ENCODE measurements at regions not wholly inside any gene's neighbourhood (a gene's known extent, or its start where the extent isn't known, plus 50 kb on each side); places are given as distances from the start of the nearest gene placed in this dataset.

- TF ChIP-seq POLR2AphosphoS5 (IDR thresholded peaks at IDR 0.05; ENCODE audit: low read length) (no peak), TCF7 (IDR thresholded peaks at IDR 0.05; ENCODE audit: borderline replicate concordance) (no peak)
Observed at GRCh38 chr12:66050283-66050576, 80.3 kb downstream of the LLPH start.
